ENCODE measurements at regions not wholly inside any gene's neighbourhood (a gene's known extent, or its start where the extent isn't known, plus 50 kb on each side); places are given as distances from the start of the nearest gene placed in this dataset.
"Not testable (repeated sequence)": the region's sequence is repeated elsewhere in the genome, so short reads cannot be mapped to it uniquely, and the experiment has no call there.

DNA sequence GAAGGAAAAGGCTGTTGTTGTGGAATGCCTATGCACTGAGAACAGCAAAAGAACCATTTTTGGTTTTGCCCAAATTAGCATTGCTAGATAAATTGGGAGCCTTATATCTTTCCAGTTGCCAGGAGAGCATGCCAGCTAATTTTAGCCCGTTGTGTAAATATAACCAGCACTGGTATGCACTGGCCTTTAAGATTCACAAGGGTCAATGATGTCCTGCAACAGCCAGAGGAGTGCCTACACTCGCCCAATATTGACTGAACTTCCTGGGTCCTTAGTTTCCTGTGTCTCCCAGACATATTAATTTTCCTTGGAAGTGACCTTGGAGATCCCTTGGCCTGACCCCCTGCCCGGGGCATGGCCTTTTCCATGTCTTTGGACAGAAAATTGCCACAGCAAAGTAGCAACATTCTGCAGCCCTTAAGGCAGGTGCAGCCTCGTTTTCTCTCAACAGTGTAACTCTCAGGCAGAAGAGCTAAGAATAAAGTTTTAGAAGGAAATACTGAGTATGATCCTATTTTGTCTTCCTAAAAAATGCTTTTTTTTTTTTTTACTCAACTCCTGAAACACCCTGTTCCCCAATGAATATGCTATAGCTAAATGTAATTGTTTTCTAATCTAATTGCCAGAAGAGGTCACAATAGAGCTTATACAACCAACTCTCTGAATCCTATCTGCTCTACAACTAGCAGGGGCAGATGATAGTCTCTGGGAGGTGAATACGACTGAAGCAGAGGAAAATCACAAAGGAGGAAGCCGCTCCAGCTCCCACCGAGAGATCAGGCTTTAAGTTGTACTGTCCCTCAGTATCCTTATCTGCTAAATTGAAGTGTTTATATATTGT is 131.9 kb upstream of the PCGF5 start:
- peak; percentile 14 for DNase-seq (ENCODE audit: low read depth)

DNA sequence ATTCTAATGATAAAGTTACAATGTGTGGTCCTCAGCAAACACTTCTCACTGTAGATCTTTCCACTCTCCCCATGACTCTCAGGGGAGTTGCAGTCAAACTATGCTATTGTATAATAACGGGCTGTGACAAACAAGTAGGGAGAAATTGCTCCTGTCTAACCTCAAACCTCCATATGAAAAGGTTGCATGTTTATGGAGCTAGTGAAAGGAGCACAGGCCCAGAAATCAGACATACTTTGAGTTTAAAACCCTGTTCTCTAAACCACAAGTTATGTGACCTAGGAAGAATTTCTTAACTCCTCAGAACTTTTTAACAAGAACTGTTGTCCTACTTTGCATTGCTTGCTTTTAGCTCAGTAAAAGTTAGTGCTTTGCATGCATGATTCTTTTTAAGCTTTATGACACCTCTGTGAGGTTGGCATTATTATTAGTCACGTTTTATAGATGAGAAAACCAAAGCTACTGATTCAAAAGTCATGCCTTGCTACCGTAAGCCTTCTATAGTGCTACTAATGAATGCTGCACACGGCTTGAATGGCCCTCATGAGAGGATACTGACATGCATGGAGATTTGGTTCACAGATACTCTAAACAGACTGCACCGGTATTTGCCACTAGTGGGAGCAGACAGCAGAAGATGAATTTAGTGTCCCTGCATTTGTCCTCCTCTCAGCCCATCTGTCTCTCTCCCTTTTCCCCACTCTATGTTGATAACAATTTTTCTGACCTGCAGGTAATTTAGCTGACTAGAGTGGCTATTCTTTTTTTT is 129.5 kb upstream of the PCGF5 start:
- peak; percentile 55 for DNase-seq (ENCODE audit: low read depth)

DNA sequence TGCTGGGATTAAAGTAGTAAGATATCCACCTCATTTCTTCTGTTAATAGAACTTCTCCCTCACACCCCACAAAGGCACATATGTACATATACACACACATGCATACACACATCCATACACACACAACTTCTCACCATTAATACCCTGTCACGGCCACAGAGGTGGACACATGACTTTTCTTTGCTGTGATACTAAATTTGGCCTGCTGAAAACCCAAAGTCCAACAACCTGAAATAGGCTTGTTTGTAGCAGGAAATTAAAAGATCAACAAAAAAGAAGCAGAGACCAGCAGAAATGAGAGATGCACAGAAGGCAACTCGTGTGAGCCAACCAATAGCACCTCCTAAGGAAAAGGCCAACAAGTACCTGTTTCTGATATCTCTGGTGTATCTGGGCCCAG is 128.7 kb upstream of the PCGF5 start:
- no peak for DNase-seq (ENCODE audit: low read depth)

DNA sequence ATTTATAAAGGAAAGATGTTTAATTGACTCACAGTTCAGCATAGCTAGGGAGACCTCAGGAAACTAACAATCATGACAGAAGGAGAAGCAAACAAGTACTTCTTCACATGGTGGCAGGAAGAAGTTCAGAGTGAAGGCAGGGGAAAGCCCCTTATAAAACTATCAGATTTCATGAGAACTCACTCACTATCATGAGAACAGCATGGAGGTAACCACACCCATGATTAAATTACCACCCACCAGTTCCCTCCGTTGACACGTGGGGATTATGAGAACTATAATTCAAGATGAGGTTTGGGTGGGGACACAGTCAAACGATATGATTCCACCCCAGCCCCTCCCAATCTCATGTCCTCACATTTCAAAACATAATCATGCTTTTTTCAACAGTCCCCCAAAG is 124.2 kb upstream of the PCGF5 start:
- no peak for DNase-seq (ENCODE audit: low read depth)

DNA sequence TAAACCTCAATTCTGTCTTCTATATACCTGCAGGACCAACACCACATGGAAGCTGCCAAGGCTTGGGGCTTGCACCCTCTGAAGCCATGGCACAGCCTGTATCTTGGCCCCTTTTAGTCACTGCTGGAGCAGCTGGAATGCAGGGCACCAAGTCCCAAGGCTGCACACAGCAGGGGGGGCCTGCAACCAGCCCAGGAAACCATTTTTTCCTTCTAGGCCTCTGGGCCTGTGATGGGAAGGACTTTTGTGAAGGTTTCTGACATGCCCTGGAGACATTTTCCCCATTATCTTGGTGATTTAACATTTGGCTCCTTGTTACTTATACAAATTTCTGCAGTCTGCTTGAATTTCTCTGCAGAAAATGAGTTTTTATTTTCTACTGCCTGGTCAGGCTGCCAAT is 123.2 kb upstream of the PCGF5 start:
- DNase-seq (ENCODE audit: low read depth), result no peak

DNA sequence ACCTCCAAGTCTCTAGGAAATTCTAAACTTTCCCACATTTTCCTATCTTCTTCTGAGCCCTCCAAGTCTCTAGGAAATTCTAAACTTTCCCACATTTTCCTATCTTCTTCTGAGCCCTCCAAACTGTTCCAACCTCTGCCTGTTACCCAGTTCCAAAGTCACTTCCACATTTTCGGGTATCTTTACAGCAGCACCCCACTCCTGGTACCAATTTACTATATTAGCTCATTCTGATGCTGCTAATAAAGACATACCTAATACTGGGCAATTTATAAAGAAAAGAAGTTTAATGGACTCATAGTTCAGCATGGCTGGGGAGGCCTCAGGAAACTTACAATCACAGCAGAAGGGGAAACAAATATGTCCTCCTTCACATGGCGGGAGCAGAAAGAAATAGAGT is 122.4 kb upstream of the PCGF5 start:
- DNase-seq (ENCODE audit: low read depth), result not testable (repeated sequence)

DNA sequence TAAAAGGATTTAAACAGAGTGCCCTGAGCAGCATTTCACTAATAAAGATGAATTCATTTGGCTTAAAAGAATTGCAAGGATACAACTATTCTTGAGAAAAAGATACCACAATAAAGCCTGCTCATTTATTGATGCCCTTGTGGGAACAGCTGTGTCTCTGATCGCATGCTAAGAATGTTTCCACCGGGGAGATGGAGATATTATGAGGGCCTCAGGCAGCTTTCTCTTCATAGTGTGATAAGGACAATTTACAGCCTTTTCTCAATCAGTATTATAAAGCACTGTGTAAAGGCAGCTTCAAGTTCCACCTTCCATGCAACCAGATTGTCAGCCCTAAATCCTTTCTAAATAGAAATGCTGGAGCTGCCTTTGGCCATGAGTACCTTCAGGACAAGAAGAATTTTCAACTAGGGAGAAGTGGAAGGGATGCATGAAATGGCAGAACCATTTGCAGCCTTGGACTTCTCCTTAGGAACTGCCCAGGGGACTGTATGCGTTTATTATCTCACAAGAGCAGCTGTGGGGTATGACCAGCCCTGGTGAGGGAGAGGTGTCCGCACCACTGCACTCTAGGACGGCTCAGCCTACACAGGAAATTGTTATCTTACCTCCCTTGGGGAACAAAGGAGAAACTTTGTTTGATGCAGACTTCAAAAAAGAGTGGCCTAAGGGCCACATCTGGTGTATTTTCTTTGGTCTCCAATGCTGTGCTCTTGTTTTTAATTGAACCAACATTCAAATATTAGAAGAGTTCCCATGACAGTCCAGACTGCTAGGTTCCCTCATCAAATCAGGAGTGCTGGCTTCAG is 116.9 kb upstream of the PCGF5 start:
- no peak for DNase-seq (ENCODE audit: low read depth)

DNA sequence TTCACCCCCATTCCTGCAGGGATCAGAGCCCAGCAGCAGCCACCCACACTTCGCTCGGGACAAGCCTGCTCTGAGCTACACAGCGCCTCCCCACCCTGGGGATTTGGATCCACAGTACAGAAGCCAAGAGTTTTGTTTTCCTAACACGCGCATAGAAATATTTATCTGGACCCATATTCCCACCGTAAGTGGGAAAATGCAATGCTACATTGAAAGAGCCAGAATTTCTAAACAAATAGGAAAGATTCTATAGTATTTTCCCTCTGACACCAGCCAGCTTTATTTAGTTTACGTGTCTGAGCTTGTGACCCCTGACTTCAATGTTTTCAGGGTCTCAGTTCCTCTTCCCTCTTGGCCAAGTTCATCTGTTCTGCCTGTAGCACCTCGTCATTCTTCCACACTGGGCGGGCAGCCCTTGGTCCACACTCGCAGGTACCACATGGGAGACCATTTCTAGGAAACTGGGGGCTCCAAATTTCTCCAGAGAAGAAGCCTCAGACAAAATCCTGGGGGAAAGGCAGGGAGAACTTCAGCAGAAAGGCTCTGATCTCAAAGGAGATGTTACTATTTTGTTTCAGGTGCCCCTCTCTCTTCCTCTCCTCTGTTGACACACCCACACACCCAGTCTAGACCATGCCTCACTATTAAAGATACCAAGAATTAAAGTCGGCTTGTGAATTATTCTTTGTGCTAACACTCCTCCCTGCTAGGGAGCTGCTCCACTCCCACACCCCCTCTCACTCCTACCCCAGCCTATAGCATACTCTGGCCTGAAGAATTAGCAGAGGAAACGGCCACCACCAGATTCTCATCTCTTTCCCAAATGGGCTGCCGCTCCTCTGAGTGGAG is 116.0 kb upstream of the PCGF5 start:
- no peak for DNase-seq (ENCODE audit: low read depth)

DNA sequence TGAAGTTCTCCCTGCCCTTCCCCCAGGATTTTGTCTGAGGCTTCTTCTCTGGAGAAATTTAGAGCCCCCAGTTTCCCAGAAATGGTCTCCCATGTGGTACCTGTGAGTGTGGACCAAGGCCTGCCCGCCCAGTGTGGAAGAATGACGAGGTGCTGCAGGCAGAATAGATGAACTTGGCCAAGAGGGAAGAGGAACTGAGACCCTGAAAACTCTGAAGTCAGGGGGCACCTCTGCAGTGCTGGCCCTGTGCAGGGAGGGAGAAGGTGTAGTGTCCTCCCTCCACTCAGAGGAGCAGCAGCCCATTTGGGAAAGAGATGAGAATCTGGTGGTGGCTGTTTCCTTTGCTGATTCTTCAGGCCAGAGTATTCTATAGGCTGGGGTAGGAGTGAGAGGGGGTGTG is 115.2 kb upstream of the PCGF5 start:
- no peak for DNase-seq (ENCODE audit: low read depth)

DNA sequence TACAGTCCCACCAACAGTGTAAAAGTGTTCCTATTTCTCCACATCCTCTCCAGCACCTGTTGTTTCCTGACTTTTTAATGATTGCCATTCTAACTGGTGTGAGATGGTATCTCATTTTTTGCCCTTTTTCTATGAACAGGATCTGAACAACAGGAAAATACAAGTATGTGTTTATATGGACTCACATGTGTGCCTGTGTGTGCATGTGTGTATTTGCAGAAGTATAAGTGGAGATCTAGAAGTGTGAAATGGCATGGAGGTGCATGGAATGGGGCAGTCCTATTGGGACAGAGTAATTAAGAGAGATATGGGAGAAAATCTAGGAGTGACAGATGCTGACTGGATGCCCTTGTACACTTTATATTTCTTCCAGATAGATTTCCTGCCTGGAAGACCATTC is 111.6 kb upstream of the PCGF5 start:
- DNase-seq (ENCODE audit: low read depth), result no peak

DNA sequence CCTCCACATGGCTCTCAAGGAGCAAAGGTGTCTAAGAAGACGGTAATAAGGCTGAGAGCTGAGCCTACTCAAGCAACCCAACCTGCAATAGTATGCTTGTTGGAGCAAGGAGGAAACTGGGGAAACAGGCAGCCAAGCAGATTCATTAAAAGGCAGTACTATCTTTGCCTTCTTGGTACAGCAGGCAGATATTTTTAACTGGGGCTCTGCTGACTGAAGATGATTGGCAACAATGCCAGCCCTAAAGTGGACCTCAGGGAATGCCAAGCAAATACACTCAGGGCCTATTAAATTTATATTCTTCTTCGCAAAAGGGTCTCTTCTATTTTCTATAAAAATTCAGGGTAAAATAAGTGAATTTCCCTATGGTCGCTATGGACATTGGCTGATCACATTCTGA is 109.4 kb upstream of the PCGF5 start:
- no peak for DNase-seq (ENCODE audit: low read depth)

DNA sequence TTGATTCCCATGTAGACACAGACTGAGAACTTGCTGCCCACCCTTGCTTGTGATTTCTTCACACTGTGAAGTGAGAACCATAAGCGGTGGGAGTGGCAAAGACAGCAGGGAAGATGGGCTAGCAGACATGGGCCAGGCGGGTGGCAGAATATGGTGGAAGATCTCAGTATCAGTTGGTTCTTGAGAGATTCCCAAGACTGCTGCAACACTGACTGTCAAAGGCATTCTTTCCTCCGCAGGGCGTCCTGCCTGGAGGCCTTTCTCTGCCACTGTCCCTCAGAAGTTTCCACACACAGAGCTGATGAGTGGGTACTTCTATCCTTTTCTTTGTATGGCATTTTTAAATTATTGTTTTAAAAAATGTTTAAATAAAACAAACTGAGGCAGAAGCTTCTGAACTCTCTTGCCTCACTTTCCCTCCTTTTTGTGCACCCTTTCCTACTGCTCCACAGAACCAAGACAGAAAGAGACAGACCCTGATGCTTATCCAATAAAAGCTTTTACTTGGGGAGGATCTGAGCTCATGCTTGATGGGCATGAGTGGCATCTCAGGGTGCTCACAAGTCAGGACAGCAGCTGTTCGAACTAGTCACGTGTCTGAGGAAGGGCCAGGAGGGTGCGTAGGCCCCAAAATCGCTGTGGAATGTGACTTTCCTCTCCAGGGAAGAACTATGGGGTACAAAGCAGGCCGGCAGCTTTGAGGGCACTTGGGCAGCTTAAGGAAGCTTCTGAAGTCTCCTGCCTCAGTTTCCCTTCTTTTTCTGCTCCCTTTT is 104.7 kb upstream of the PCGF5 start:
- no peak for DNase-seq (ENCODE audit: low read depth)

DNA sequence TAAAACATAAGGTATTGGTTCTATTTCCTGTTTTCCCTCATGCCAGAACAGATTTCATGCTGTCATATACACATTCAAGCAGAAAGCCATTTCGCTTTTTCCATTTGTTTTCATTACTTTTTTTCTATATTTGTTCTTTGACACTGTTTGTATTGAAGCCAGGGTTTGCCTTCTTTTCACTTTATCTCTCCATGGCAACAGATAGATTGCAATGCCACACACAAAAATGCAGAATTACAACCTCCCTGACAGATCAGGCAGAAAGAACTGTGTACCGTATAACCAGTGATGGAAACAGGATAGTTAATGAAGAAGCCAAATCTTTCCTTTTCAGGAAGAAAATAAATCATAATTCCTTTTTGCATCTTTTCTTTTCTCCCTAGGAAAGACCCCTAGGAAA is 103.0 kb upstream of the PCGF5 start:
- no peak for DNase-seq (ENCODE audit: low read depth)

DNA sequence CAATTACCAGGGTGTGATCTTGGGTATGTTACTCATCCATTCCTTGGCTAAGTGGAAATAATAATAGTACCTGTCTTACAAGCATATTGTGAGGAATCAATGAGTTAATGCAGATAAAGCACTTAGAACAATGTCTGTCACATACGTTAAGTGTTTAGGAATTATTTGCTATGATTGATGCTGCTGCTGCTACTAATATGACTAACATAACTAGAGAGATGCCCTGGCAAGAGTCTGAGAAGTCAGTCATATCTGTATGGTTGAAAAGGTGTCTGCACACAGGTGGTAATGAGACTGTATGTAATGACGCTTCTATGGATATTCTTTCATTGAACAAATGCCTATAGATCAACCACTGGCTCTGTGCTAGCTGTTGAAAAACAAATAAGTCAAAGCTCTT is 100.1 kb upstream of the PCGF5 start:
- DNase-seq (ENCODE audit: low read depth), result no peak

DNA sequence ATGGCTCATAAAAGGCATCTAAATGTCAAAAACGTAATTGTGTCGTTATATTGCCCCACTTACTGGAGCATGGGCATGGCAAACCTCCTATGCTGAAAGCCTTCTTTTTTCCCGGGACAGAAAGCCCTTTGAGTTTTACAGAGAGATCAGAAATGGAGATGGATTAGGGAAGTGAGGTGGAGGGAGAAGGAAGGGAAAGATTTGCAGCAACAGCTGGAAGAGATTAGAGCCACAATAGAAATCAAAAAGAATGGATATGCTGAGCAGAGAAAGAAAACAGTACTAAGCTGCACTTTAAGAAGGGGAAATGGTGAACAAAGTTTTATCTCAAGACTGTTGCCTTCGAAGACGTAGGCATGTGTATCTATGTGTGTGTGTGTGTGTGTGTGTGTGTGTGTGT is 97.2 kb upstream of the PCGF5 start:
- no peak for DNase-seq (ENCODE audit: low read depth)

DNA sequence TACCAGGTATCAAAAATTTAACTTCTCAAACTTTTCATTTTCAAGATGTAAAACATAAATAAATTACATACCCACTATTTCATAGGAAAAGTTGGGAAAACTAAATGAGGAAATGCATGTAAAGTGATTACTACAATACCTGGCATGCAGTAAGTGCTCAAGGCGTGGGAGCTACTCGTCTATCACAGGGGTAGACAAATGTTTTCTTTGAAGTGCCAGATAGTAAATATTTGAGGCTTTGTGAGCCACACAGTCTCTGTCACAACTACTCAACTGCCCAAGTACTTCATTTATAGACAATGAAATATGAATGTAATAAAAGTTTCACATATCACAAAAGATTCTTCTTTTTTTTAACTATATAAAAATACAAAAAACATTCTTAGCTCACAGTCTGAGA is 96.4 kb upstream of the PCGF5 start:
- no peak for DNase-seq (ENCODE audit: low read depth)

DNA sequence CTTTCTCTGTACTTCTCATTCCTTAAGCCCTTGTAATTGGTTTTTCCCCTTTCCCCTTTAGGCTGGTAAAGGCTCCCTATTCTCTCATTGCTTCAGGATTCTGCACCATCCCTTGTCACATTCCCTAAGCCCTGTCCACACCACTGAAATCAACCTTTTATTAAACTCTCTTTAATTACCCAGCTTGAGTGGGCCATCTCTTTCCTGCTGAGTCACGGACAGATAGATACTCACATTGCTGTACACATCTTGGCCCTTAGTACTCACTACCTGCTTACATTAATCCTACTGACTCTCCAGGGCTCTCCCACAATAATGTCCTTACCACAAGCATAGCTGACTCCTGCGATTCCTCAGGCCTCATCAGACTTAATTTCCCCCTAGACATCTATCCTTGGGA is 94.0 kb upstream of the PCGF5 start:
- no peak for DNase-seq (ENCODE audit: low read depth)

DNA sequence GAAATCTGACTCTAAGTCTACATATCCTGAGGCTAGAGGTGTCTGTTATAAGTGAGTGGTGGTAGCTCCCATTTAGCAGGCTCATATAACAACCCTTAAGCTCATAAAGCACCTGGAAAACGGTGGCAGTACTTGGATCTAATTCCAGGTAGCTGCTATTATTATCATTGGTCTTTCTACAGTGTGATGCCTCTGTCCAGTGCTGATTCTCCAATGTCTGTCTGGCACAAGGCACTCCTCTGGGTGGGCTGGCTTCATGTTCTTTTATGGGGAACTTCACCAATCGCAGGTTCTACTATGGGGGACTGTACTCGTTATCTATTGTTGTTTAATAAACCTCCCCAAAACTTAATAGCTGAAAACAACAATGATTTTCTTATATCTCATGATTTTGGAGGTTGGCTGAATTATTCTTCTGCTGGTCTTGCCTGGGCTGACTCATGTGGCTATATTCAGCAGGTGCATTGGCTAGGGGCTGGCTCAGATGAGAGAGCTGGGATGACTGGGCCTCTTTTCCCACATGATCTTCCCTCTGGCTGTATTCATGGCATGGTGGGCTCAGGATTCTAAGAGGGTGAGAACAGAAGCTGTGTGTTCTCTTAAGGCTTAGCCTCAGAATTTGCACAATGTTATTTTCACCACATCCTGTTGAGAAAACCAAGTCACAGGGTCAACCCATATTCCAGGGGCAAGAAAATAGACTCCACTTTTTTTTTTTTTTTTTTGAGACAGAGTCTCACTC is 93.0 kb upstream of the PCGF5 start:
- peak; percentile 18 for DNase-seq (ENCODE audit: low read depth)

DNA sequence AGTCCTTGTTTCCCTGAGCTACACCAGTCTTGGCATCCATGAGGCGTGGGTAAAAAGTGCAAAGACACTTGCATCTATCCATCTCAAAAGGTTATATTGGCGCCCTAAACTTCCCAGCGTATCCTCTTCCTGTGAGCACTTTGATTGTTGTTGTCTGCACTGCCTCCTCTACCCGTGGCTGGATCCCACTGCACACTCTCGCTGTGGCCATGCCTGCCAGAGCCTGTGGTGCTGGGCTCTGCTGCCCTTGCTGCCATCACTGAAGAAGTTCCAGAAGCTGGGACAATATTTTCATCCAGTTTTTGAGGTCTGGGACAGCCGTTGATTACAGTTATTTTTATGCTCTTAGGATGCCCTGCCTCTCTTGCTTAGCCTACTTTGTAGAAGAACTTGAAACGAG is 85.3 kb upstream of the PCGF5 start:
- DNase-seq (ENCODE audit: low read depth), result no peak

DNA sequence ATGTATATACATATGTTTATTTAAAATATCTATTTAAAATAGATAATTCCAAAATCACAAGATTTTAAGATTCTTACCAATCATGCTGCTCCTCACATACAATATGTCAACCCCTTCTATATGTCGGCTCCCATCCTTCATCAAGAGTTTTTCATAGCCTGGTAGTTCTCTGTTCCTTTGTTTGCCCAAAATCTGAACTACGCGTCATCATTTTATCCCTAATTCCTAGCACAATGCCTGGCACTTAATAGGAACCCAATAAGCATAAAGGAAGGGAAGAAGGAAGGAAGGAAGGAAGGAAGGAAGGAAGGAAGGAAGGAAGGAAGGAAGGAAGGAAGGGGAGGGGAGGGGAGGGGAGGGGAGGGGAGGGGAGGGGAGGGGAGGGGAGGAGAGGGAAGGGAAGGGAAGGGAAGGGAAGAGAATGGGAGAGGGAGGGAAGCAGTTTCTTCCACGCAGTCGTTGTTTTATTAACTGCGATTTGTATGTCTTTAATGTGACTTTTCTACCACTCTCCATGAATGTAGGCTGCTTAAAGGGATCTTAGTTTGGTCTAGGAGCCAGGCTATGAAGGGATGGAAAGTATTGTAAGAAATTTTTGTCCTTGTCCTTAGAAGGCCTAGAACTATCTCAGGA is 83.3 kb upstream of the PCGF5 start:
- DNase-seq (ENCODE audit: low read depth), result no peak

Measured in iris pigment epithelial cell (primary cell).